ENCODE measurements at regions not wholly inside any gene's neighbourhood (a gene's known extent, or its start where the extent isn't known, plus 50 kb on each side); places are given as distances from the start of the nearest gene placed in this dataset.

- TF ChIP-seq EZH2 (IDR thresholded peaks at IDR 0.05; ENCODE audit: borderline replicate concordance, low read depth, low read length, severe bottlenecking): no peak
- no peak for TF ChIP-seq CTCF (IDR thresholded peaks at IDR 0.05; ENCODE audit: borderline replicate concordance, extremely low read depth, low read length, poor library complexity, severe bottlenecking)
Observed at GRCh38 chr5:141788296-141788970, 89.8 kb downstream of the PCDH1 start.

All from DND-41 (cell line).